Mammary epithelial cell (primary cell): ENCODE measurements at regions not wholly inside any gene's neighbourhood (a gene's known extent, or its start where the extent isn't known, plus 50 kb on each side); places are given as distances from the start of the nearest gene placed in this dataset.

Experiments used
- EZH2 ChIP-seq: IDR thresholded peaks from 2 replicates; pipeline ENCODE4 v1.6.1; 2012; ENCODE audit warnings: low read length, inconsistent platforms, borderline replicate concordance
- TF ChIP-seq, protein P1 (sequence below), 2 donors: IDR thresholded peaks in 1 of 2; conservative IDR thresholded peaks in 1 of 2; 2 replicates each; pipeline ENCODE4 v1.5.1; 2011 to 2012; ENCODE audit warnings: inconsistent platforms in 2 of 2, low read length in 2 of 2, mild to moderate bottlenecking in 2 of 2, control low read depth in 1 of 2, low read depth in 1 of 2; ENCODE audit not compliant: insufficient read depth in 1 of 2; ENCODE audit errors: extremely low read depth in 1 of 2

DNA sequence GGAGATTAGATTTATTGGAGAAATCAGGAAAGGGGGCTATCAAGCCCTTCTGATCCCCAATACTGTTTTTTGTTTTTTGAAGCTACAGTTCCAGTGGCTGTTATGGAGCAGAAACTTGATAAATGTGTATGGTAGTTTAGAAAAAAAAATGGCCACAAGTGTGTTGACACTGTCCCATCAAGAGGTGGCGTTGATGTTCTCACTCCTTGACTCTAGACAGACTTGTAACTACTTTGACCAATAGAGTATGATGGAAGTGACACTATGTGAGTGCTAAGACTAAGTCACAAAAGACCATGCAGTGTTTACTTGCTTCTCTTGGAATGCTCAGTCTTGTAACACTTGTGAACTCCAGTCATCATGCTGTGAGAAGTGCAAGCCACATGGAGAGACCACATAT is 356.7 kb downstream of the PDCD6IP start:
- TF ChIP-seq, protein P1, sequence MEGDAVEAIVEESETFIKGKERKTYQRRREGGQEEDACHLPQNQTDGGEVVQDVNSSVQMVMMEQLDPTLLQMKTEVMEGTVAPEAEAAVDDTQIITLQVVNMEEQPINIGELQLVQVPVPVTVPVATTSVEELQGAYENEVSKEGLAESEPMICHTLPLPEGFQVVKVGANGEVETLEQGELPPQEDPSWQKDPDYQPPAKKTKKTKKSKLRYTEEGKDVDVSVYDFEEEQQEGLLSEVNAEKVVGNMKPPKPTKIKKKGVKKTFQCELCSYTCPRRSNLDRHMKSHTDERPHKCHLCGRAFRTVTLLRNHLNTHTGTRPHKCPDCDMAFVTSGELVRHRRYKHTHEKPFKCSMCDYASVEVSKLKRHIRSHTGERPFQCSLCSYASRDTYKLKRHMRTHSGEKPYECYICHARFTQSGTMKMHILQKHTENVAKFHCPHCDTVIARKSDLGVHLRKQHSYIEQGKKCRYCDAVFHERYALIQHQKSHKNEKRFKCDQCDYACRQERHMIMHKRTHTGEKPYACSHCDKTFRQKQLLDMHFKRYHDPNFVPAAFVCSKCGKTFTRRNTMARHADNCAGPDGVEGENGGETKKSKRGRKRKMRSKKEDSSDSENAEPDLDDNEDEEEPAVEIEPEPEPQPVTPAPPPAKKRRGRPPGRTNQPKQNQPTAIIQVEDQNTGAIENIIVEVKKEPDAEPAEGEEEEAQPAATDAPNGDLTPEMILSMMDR (conservative IDR thresholded peaks at IDR 0.05 in 1 of 2, IDR thresholded peaks at IDR 0.05 in 1 of 2; ENCODE audit: extremely low read depth in 1 of 2, insufficient read depth in 1 of 2, low read depth in 1 of 2, low read length in 2 of 2) = no peak
- TF ChIP-seq EZH2 = no peak
